OCI-LY1 (cell line): ENCODE measurements at regions not wholly inside any gene's neighbourhood (a gene's known extent, or its start where the extent isn't known, plus 50 kb on each side); places are given as distances from the start of the nearest gene placed in this dataset.

Experiments used
- H2AFZ ChIP-seq: fragments of 200-600 bp; sonication (generic), shearing (Covaris generic); 2 replicates; pipeline ENCODE4 v1.6.0; 2014; ENCODE audit warnings: antibody characterized with exemption, mild to moderate bottlenecking, low read length
- H3F3A ChIP-seq: fragments of 200-600 bp; sonication (generic), shearing (Covaris generic); 2 replicates; pipeline ENCODE4 v1.6.0; 2014; ENCODE audit warnings: mild to moderate bottlenecking, antibody characterized with exemption, low read length, moderate library complexity; ENCODE audit not compliant: insufficient read depth
- H3K27ac ChIP-seq: fragments of 200-600 bp; sonication (generic); 2 replicates; pipeline ENCODE4 v1.5.1; 2014; ENCODE audit warnings: low read length, mixed run types, mild to moderate bottlenecking, low read depth; ENCODE audit not compliant: poor library complexity, severe bottlenecking
- H3K27me3 ChIP-seq: fragments of 200-600 bp; sonication (generic); 2 replicates; pipeline ENCODE4 v1.6.0; 2014; ENCODE audit warnings: antibody characterized with exemption, mild to moderate bottlenecking, low read length, moderate library complexity; ENCODE audit not compliant: insufficient read depth
- H3K36me3 ChIP-seq: fragments of 200-600 bp; sonication (generic); 2 replicates; pipeline ENCODE4 v1.6.1; 2014; ENCODE audit warnings: mild to moderate bottlenecking, antibody characterized with exemption, low read length, moderate library complexity, mixed read lengths; ENCODE audit not compliant: insufficient read depth
- H3K4me1 ChIP-seq: fragments of 200-600 bp; sonication (generic); 2 replicates; pipeline ENCODE4 v1.5.1; 2014; ENCODE audit warnings: mild to moderate bottlenecking, low read length, moderate library complexity; ENCODE audit not compliant: insufficient read depth, severe bottlenecking
- H3K4me2 ChIP-seq: fragments of 200-600 bp; sonication (generic), shearing (Covaris generic); 2 replicates; pipeline ENCODE4 v1.6.1; 2014; ENCODE audit warnings: low read length
- H3K4me3 ChIP-seq: fragments of 200-600 bp; sonication (generic); 2 replicates; pipeline ENCODE4 v1.5.1; 2014; ENCODE audit warnings: low read length, low read depth, mild to moderate bottlenecking, mixed read lengths; ENCODE audit not compliant: poor library complexity, severe bottlenecking
- H3K79me2 ChIP-seq: fragments of 200-600 bp; shearing (Covaris generic); 2 replicates; pipeline ENCODE4 v1.6.1; 2016; ENCODE audit warnings: mixed run types, low read length, mixed read lengths; ENCODE audit not compliant: insufficient read depth
- H3K9ac ChIP-seq: fragments of 200-600 bp; sonication (generic), shearing (Covaris generic); 2 replicates; pipeline ENCODE4 v1.6.1; 2014; ENCODE audit warnings: mild to moderate bottlenecking, low read length, mixed read lengths
- H3K9me2 ChIP-seq: fragments of 200-600 bp; sonication (generic), shearing (Covaris generic); 2 replicates; pipeline ENCODE4 v1.6.1; 2014; ENCODE audit warnings: low read depth, mild to moderate bottlenecking, low read length, mixed read lengths
- H3K9me3 ChIP-seq: fragments of 200-600 bp; shearing (Covaris generic); 2 replicates; pipeline ENCODE4 v1.6.1; 2014; ENCODE audit warnings: low read length, mixed read lengths
- H4K20me1 ChIP-seq: fragments of 200-600 bp; sonication (generic), shearing (Covaris generic); 2 replicates; pipeline ENCODE4 v1.6.0; 2016; ENCODE audit warnings: mild to moderate bottlenecking, low read length; ENCODE audit not compliant: insufficient read depth
- CTCF ChIP-seq: fragments of 200-600 bp; sonication (generic), shearing (Covaris generic); IDR thresholded peaks from 2 replicates; pipeline ENCODE4 v1.5.1; 2017; ENCODE audit warnings: mild to moderate bottlenecking, antibody characterized with exemption, low read length, moderate library complexity, mixed read lengths
- EZH2 ChIP-seq: fragments of 200-600 bp; sonication (generic), shearing (Covaris generic); IDR thresholded peaks from 2 replicates; pipeline ENCODE4 v1.8.0; 2017; ENCODE audit warnings: borderline replicate concordance, mixed run types, mild to moderate bottlenecking, antibody characterized with exemption, low read length, moderate library complexity, mixed read lengths

- Histone ChIP-seq H3K79me2 (no peaks in the 10 kb centered on the region), H3K9ac (no peak overlapping the region), H3K27me3 (no peaks in the 10 kb centered on the region), H3K4me2 (no peak overlapping the region), H3K4me3 (no peak overlapping the region), H3K36me3 (no peaks in the 10 kb centered on the region), H4K20me1 (no peaks in the 10 kb centered on the region), H3K9me2 (no peaks in the 10 kb centered on the region), H3K27ac (no peak overlapping the region), H2AFZ (no peak overlapping the region), H3K9me3 (no peaks in the 10 kb centered on the region), H3F3A (no peaks in the 10 kb centered on the region), H3K4me1 (no peaks in the 10 kb centered on the region)
- TF ChIP-seq CTCF: no peak
- no peak for TF ChIP-seq EZH2
These were observed 994.2 kb downstream of the ADGRL3 start for GRCh38 chr4:62194342-62194741.

- H4K20me1 ChIP-seq: no peaks in the 10 kb centered on the region
- no peaks in the 10 kb centered on the region for H3K27me3 ChIP-seq
- H3K9me2 ChIP-seq: no peaks in the 10 kb centered on the region
- H3K4me2 ChIP-seq: no peak overlapping the region
- no peak overlapping the region for H3K27ac ChIP-seq
- no peaks in the 10 kb centered on the region for H3K36me3 ChIP-seq
- H3K4me1 ChIP-seq: no peaks in the 10 kb centered on the region
- H3K9ac ChIP-seq: no peak overlapping the region
- H3F3A ChIP-seq: no peaks in the 10 kb centered on the region
- no peaks in the 10 kb centered on the region for H3K79me2 ChIP-seq
- no peak overlapping the region for H2AFZ ChIP-seq
- no peaks in the 10 kb centered on the region for H3K9me3 ChIP-seq
- H3K4me3 ChIP-seq: no peak overlapping the region
- no peak for TF ChIP-seq EZH2
- TF ChIP-seq CTCF: no peak
These were observed 993.6 kb downstream of the ADGRL3 start for GRCh38 chr4:62193761-62194160.

GRCh38 chr4:62191451-62192240 lies 991.5 kb downstream of the ADGRL3 start:
- no peak for TF ChIP-seq EZH2
- no peak for TF ChIP-seq CTCF
- Histone ChIP-seq H3K9me3 (no peaks in the 10 kb centered on the region), H3K4me1 (no peaks in the 10 kb centered on the region), H3K9ac (no peak overlapping the region), H3K4me3 (no peak overlapping the region), H3K4me2 (no peak overlapping the region), H3K27ac (no peak overlapping the region), H3K9me2 (no peaks in the 10 kb centered on the region), H3K79me2 (no peaks in the 10 kb centered on the region), H4K20me1 (no peaks in the 10 kb centered on the region), H3K36me3 (no peaks in the 10 kb centered on the region), H2AFZ (no peak overlapping the region), H3F3A (no peaks in the 10 kb centered on the region), H3K27me3 (no peaks in the 10 kb centered on the region)
